ENCODE measurements at regions not wholly inside any gene's neighbourhood (a gene's known extent, or its start where the extent isn't known, plus 50 kb on each side); places are given as distances from the start of the nearest gene placed in this dataset.
"Not testable (repeated sequence)": the region's sequence is repeated elsewhere in the genome, so short reads cannot be mapped to it uniquely, and the experiment has no call there.

GRCh38 chr20:10109641-10110040, 74.9 kb downstream of the ANKEF1 start:
- DNase-seq = no peak

GRCh38 chr20:10110151-10110550, 75.4 kb downstream of the ANKEF1 start:
- no peak for DNase-seq

DNA sequence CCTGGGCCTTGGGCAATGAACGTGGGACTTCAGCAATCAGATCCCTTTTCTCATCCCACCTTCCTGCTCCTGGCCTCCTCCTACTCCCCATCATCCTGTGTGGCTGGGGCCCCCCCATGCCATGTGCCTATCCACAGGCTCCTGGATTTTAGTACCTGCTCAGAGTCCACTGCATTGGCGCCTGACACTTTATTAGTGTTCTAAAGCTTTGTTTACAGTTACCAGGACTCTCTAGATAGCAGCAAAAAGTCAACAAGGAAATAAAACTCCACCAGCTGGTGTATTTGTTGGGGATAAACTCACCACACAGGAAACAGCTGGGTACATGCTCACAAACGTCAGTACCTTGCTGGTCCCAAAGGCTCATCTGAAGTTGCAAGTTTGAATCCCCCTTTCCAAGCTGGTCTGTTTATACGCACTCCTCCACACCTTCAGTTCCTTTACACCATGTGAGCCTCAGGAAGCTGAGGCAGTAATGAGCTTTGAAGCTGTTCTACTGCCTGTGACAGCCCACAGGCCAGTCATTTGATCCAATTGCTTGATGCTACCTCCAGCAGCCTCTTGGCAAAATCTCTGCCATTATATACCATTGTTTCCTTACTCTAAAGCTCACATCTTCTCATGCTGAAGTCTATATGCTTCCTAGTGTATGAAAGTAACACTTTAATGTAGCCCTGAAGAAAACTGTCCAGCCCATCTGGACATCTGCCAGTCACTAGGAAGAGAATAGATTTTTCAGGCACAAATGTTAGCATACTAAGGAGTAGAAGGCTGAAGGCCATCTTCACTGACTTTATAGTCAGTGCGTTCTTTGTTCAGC, 76.6 kb downstream of the ANKEF1 start:
- no peak for DNase-seq

DNA sequence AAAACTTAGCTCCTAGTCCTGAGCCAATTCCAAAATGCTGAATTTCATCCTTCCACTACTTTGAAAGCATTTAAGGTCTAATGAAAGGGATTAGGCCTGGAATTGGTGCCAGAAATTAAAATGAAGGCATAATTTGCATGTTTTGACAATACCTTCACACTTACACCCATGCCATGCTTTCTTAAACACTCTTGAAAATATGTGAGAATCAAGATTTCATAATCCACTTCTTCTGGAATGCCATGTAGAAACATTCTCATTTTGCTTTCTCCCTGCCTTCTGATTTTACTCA, 77.1 kb downstream of the ANKEF1 start:
- no peak for DNase-seq

- DNase-seq = peak; percentile 73
Observed at GRCh38 chr20:10113746-10114145, 79.0 kb downstream of the ANKEF1 start.

DNA sequence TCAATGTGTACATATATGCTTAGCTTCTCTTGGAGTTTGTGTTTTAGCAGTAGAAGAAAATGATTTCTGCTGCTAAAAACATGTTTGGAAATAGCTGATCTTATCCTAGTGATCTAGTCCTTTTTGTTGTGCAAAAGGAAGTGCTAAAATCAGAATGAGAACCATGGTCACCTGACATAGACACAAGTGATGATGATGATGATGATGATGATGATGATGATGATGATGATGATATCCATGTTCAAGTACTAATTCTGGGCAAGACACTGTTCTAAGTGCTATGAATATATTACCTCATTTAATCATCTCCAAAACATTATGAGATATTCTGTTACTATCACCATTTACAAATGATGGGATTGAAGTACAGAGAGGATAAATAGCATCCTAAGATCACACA, 79.8 kb downstream of the ANKEF1 start:
- DNase-seq = no peak

DNA sequence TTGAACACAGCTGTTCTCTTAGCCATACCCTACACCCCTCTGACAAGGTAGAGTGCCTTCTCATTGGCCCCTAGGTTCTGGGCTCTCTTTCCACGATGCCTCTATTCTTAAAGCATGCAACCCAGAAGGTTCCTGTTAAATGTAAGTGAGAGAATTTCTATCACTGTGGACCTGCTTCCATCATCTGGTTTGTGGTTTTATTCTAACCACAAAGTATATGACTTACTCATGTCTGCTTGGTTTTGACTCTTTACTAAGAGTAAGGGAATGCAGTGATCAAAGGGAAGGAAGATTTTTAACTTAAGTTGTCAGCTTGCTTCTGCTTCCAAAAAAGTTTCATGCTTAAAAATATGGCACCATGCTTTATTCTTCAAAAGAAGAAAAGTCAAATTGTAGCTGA, 80.2 kb downstream of the ANKEF1 start:
- no peak for DNase-seq

GRCh38 chr20:10119336-10119735, 84.5 kb downstream of the ANKEF1 start:
- DNase-seq = peak; percentile 20

GRCh38 chr20:10124883-10125282, 90.1 kb downstream of the ANKEF1 start:
- DNase-seq = not testable (repeated sequence)

DNA sequence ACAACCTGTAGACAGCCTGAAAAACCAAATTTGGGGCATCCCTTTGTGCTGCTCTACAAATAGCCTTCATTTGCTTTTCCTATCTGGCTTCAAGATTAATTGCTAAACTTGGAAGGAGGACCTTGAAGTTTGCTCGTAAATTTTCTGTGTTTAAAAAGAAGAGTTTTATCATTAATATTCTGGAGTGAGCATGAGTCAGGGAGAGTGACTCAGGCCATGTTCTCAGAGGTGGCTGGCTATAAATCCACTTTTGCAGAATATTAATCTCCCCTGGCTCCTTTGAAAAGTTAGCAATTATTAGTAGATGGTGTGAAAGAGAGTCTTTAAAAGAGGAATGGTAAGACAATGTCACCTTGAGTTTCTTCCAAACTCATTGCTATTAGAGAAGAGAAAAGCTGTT, 91.0 kb downstream of the ANKEF1 start:
- DNase-seq = no peak

GRCh38 chr20:10129749-10130148, 88.9 kb upstream of the SNAP25 start:
- no peak for DNase-seq

DNA sequence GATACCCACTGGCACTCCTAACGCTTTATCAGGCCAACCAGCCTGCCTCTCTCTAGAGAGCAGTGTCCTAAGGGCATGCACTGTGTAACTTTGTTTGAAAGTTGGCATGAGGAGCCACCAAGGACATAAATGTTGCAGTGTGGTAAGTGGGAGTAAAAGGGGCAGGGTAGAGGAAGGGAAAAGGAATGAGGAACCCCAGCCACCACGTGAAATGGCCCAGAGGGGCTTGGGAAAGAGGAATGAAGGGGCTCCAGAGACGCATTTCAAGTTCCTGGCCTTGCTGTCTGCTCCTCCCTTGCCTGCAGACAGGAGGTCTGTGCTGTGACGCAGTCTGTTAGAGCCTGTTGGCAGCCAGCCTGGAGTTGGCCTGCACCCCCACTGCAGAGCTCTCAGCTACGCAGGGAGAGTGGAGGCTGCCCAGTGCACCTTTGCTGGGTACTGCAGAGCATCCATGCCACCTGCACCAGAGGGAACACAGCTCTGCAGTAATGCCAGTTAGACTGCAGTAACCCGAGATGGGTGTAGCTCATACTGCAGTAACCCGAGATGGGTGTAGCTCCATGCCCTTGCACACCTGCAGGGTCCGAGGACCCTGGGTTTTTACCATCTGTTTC, 86.8 kb upstream of the SNAP25 start:
- peak; percentile 22 for DNase-seq

- DNase-seq = no peak
Observed at GRCh38 chr20:10132387-10132786, 86.2 kb upstream of the SNAP25 start.

GRCh38 chr20:10133532-10133931, 85.1 kb upstream of the SNAP25 start:
- no peak for DNase-seq

GRCh38 chr20:10134176-10134575, 84.5 kb upstream of the SNAP25 start:
- DNase-seq = no peak

- DNase-seq = no peak
Observed at GRCh38 chr20:10135438-10135837, 83.2 kb upstream of the SNAP25 start.

- DNase-seq = no peak
Observed at GRCh38 chr20:10137032-10137431, 81.6 kb upstream of the SNAP25 start.

DNA sequence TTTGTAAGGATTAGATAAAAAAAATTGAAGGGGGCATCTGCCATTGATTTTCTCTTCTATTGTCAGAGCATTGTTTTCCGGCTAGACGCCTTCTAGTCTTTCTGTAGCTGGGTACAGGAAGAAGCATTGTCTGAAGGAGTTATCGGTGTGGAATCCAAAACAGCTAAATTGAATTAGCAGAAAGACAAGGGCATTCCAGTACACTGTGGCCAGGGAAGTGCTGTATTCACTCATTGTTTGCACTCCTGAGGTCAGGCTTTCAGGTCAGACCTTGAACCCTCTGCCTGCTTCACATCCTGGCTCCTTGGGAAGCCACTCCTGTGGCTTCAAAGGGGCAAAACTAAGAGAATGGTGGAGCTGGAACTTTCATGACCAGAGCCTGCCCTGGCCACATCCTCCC, 81.1 kb upstream of the SNAP25 start:
- DNase-seq = no peak

- no peak for DNase-seq
Observed at GRCh38 chr20:10157549-10157948, 61.1 kb upstream of the SNAP25 start.

DNA sequence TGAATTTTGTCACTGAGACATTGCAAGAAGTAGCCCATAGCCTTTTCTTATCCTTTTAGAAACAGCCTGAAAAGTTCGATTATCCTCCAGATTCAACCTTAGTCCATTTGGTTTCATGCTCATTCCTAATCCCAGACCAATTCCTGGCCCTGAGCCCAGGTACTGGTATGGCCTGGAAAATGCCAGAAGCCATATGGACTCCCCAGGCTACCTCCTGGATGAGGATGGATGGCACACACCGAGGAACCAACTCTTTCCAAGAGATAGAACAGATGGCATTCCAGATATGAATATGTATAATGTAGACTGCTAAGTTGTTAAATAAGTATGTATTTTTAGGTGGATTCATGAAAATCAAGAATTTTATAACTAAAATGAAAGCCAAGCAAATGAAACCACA, 51.6 kb upstream of the SNAP25 start:
- DNase-seq = no peak

DNA sequence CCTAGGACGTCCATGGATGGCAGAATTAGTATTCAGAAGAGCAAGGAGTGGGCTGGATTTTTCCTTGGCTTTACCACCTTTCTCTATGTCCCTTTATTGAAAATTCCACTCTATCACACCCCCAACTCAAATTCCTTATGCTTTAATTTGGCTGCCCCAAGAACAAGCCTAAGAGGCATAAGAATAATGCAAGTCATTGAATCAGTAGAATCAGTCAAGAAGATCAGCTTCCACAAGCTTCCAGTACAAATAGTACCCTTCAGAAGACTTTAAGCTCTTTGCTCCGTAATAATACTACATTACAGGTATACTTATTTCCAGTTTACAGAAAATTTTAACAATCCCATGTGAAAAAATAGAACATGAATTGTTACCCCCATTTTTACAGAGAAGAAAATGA, 51.0 kb upstream of the SNAP25 start:
- no peak for DNase-seq

Measured in DMS79 (cell line).